RWPE1 (cell line): ENCODE measurements at regions not wholly inside any gene's neighbourhood (a gene's known extent, or its start where the extent isn't known, plus 50 kb on each side); places are given as distances from the start of the nearest gene placed in this dataset.

ENCODE experiments used
- CTCF ChIA-PET: fragments of 350-600 bp; sonication (Branson Sonifier 250); formaldehyde crosslinking; extraction: SDS; loops from one replicate; lab custom pipeline; 2021; lab: Yijun Ruan, JAX
- POLR2A ChIA-PET: fragments of 400-600 bp; formaldehyde crosslinking; extraction: SDS; loops from one replicate; lab custom pipeline; 2020; ENCODE audit warnings: antibody characterized with exemption; ENCODE audit not compliant: low non-redundant PET; lab: Yijun Ruan, JAX
- DNase-seq: peaks from one replicate; pipeline ENCODE4 v3.0.0; 2012; ENCODE audit warnings: low spot score
- H3K27ac ChIP-seq: fragments of 450-650 bp; 2 replicates; pipeline ENCODE4 v1.5.1; 2017
- TF ChIP-seq, protein P1 (sequence below): fragments of 450-650 bp; conservative IDR thresholded peaks from 2 replicates; pipeline ENCODE4 v1.5.1; 2017; ENCODE audit warnings: low read depth, mild to moderate bottlenecking

DNA sequence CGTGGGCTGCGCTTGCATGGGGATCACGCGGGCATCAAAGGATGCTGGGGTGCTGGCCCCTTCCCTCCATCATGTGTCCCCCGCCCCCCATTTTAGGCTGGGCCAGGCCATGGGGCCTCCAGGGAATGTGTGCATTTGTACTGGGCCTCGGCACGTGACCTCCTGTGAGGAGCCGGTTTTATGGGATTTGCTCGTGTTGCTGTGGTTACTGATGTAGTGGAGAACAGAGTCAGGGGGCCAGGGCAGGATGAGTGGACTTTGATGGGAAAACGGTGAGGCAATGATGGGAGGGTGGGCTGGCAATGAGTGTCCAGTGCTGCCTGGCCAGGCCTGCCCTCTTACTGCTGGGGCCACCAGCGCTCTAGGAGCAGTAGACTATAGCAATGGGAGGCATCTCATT is 257.7 kb downstream of the LOXHD1 start:
- POLR2A ChIA-PET = no interaction called here
- H3K27ac ChIP-seq = peak overlapping the region; percentile 20; the same call in 1 of the 2 replicates
- TF ChIP-seq, protein P1, sequence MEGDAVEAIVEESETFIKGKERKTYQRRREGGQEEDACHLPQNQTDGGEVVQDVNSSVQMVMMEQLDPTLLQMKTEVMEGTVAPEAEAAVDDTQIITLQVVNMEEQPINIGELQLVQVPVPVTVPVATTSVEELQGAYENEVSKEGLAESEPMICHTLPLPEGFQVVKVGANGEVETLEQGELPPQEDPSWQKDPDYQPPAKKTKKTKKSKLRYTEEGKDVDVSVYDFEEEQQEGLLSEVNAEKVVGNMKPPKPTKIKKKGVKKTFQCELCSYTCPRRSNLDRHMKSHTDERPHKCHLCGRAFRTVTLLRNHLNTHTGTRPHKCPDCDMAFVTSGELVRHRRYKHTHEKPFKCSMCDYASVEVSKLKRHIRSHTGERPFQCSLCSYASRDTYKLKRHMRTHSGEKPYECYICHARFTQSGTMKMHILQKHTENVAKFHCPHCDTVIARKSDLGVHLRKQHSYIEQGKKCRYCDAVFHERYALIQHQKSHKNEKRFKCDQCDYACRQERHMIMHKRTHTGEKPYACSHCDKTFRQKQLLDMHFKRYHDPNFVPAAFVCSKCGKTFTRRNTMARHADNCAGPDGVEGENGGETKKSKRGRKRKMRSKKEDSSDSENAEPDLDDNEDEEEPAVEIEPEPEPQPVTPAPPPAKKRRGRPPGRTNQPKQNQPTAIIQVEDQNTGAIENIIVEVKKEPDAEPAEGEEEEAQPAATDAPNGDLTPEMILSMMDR = no peak
- CTCF ChIA-PET = no interaction called here
- no peak for DNase-seq

DNA sequence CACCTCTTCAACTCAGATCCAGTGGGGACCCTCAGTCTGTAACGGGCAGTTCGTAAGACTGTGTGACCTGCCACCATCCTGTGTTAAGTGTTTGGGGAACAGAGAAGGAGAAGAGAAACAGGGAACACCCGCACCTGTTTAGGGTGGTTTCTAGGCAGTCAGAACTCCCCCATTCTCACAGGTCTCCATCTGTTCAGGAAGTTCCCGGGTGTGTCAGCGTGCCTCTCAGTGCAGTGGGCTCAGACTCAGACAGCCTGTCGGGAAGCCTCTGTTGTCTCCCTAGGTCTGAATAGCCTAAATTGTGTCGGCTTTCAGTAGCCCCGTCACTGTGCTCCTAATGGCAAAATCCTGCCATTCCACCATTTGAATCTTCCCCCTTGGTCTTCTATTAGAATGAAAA is 256.6 kb downstream of the LOXHD1 start:
- CTCF ChIA-PET = no interaction called here
- TF ChIP-seq, protein P1 = no peak
- no peak for DNase-seq
- 0 out of 2 replicates have a peak overlapping the region, but pooled peaks have one; percentile 20 for H3K27ac ChIP-seq
- POLR2A ChIA-PET = no interaction called here

DNA sequence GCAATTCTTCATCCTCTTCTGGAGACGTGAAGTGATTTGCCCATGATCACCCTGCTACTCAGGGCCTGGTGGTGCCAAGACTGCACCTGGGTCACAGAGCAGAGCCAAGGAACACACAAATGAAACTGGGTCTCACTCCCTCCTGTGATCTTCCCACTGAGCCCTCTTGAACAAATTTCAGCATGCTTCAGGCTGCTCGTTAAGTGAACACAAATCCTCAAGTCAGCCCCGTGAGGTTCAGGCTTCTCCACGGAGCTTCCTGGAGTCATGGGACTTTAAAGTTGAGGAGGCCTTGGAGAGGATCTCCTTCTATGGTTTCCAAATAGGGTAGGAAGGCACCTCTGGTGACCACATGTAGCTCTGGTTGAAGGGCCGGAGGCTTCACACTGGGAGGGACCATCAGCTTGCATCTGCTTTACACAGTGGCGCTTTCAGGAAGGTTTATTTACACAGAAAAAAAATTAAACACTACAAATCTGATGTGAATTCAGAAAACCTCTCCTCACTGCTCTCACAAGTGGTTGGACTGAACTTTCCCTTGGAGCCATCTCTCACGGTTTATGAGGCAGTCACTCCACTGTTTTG is 255.4 kb downstream of the LOXHD1 start:
- H3K27ac ChIP-seq = no peak overlapping the region
- DNase-seq = no peak
- POLR2A ChIA-PET = no interaction called here
- TF ChIP-seq, protein P1 = no peak
- CTCF ChIA-PET = interaction anchor here (0.6 kb wide), 1 partner anchor 199 kb away, joined by 3 read pairs; no protein-coding TSS in a partner anchor

DNA sequence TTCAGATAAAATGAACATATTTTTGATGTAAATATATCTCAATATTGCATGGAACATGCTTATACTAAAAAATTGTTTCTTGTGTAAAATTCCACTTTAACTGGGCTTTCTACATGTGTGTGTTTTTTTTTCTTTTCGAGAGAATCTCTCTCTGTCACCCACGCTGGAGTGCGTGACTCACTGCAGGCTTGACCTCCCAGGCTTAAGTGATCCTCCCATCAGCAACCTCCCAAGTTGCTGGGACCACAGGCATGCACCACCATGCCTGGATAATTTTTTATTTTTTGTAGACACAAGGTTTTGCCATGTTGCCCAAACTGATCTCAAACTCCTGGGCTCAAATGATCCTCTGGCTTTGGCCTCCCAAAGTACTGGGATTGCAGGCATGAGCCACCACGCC is 254.6 kb downstream of the LOXHD1 start:
- ChIA-PET CTCF (interaction anchor here (0.6 kb wide), 1 partner anchor 198 kb away, joined by 3 read pairs; no protein-coding TSS in a partner anchor), POLR2A (no interaction called here)
- no peak for DNase-seq
- TF ChIP-seq, protein P1 = no peak
- no peak overlapping the region for H3K27ac ChIP-seq

DNA sequence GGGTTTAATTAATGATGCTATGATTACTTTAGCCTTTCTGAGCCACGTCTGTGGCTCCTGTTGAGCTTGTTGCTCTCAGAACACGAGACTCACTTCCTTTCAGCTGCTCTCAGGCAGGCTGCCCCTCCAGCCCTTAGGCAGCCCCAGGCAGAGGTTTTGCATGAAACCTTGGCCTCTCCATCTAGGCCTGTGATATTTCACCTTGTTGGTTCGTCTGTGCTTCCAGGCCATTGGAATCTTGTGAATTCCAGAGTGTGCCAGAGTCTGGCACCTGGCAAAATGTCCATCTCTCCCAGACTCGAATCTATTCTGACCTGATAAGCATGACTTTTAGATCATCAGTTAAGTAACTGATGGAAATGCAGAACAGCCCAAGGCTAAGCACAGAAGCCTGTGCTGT is 254.1 kb downstream of the LOXHD1 start:
- ChIA-PET POLR2A (no interaction called here), CTCF (no interaction called here)
- TF ChIP-seq, protein P1 = no peak
- DNase-seq = no peak
- H3K27ac ChIP-seq = no peak overlapping the region

DNA sequence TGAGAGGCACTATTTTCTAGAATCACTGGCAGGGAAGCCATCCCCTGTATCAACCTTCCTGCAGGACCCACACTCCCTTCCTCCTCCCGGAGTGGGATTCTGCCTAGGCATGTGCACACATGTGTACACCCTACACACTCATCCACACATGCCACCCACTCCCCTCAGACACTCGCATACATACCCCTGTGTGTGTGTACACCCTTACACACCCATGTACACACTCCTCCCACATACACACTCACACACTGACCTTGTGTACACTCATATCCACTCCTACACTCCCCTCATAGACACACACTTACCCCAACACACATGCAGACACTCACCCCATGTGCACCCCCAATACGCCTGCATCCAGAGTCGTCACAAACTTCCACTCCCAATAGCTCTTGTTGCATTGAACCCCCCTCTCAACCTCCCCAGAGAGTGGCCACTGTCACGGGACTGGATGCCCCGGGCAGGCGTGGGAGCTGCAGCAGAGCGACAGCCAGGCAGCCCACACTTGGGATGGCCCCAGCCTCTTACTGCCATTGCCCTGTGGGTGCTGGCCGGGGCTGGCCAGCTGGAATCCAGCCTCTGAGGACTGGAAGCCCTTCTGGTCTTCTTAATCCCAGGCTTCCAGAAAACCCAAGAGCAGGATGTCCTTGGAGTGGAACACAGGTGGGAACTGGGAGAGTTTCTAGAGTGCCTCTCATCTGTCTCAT is 251.0 kb downstream of the LOXHD1 start:
- peak overlapping the region; percentile 42 for H3K27ac ChIP-seq
- DNase-seq = no peak
- TF ChIP-seq, protein P1 = no peak
- CTCF ChIA-PET = no interaction called here
- POLR2A ChIA-PET = no interaction called here
